Fibroblast of lung (primary cell): ENCODE measurements at regions not wholly inside any gene's neighbourhood (a gene's known extent, or its start where the extent isn't known, plus 50 kb on each side); places are given as distances from the start of the nearest gene placed in this dataset.

Experiments
- CTCF ChIP-seq, 2 donors: IDR thresholded peaks in 1 of 2; conservative IDR thresholded peaks in 1 of 2; 1 replicate in 1 of 2; 2 replicates in 1 of 2; pipeline ENCODE4 v1.5.1; 2011 to 2012; ENCODE audit warnings: low read length in 2 of 2, control low read depth in 1 of 2, inconsistent platforms in 1 of 2, low read depth in 1 of 2, mild to moderate bottlenecking in 1 of 2
- EZH2 ChIP-seq: IDR thresholded peaks from 2 replicates; pipeline ENCODE4 v1.5.1; 2012; ENCODE audit warnings: low read length, control low read depth, mild to moderate bottlenecking; ENCODE audit errors: missing control alignments

DNA sequence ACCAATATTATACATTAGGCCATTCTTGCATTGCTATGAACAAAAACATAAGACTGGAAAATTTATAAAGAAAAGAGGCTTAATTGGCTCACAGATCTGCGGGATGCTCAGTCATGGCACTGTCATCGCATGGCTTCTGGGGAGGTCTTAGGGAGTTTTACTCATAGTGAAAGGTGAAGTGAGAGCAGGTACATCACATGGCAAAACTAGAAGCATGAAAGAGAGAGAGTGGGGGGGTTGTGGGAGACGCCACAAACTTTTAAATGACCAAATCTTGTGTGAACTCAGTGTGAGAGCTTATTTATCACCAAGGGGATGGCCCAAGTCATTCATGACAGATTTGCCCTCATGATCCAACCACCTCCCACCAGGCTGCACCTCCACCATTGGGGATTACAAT, 398.3 kb upstream of the EDIL3 start:
- TF ChIP-seq EZH2, result no peak
- no peak for TF ChIP-seq CTCF (conservative IDR thresholded peaks at IDR 0.05 in 1 of 2, IDR thresholded peaks at IDR 0.05 in 1 of 2; ENCODE audit: low read depth in 1 of 2, low read length in 2 of 2)
